Cardiac muscle cell (in vitro differentiated cells and primary cell): ENCODE measurements at regions not wholly inside any gene's neighbourhood (a gene's known extent, or its start where the extent isn't known, plus 50 kb on each side); places are given as distances from the start of the nearest gene placed in this dataset.

Experiments used
- DNase-seq, 2 donors: peaks; one replicate each; pipeline versions ENCODE4 v3.0.0 to v3.0.0-alpha.2; 2010 to 2017; ENCODE audit warnings: low read depth in 1 of 2, low spot score in 1 of 2
- H3K27ac ChIP-seq: fragments of 200-600 bp; sonication (generic); 2 replicates; pipeline ENCODE4 v1.5.1; 2016
- H3K27me3 ChIP-seq: fragments of 200-600 bp; sonication (generic); 2 replicates; pipeline ENCODE4 v1.6.0; 2016; ENCODE audit warnings: control low read depth
- H3K36me3 ChIP-seq: fragments of 200-600 bp; sonication (generic); 2 replicates; pipeline ENCODE4 v1.5.1; 2016; ENCODE audit warnings: control low read depth
- H3K4me1 ChIP-seq: fragments of 200-600 bp; sonication (generic); 2 replicates; pipeline ENCODE4 v1.8.1; 2017; ENCODE audit warnings: low read depth, mild to moderate bottlenecking, mixed run types
- H3K4me3 ChIP-seq: fragments of 200-600 bp; sonication (generic); 2 replicates; pipeline ENCODE4 v1.5.1; 2016; ENCODE audit warnings: mild to moderate bottlenecking
- H3K9me3 ChIP-seq: fragments of 200-600 bp; sonication (generic); 2 replicates; pipeline ENCODE4 v1.5.1; 2017; ENCODE audit warnings: low read depth, mild to moderate bottlenecking, control low read depth
- TF ChIP-seq, protein P1 (sequence below): IDR thresholded peaks from 2 replicates; pipeline ENCODE4 v1.5.1; 2012; ENCODE audit warnings: low read depth, mild to moderate bottlenecking, low read length

- Histone ChIP-seq H3K27ac (no peak overlapping the region), H3K36me3 (no peaks in the 10 kb centered on the region), H3K27me3 (no peaks in the 10 kb centered on the region), H3K9me3 (no peaks in the 10 kb centered on the region), H3K4me1 (no peaks in the 10 kb centered on the region), H3K4me3 (no peak overlapping the region)
- DNase-seq, result peak in 1 of 2 donors; percentile 16
- TF ChIP-seq, protein P1, sequence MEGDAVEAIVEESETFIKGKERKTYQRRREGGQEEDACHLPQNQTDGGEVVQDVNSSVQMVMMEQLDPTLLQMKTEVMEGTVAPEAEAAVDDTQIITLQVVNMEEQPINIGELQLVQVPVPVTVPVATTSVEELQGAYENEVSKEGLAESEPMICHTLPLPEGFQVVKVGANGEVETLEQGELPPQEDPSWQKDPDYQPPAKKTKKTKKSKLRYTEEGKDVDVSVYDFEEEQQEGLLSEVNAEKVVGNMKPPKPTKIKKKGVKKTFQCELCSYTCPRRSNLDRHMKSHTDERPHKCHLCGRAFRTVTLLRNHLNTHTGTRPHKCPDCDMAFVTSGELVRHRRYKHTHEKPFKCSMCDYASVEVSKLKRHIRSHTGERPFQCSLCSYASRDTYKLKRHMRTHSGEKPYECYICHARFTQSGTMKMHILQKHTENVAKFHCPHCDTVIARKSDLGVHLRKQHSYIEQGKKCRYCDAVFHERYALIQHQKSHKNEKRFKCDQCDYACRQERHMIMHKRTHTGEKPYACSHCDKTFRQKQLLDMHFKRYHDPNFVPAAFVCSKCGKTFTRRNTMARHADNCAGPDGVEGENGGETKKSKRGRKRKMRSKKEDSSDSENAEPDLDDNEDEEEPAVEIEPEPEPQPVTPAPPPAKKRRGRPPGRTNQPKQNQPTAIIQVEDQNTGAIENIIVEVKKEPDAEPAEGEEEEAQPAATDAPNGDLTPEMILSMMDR, result no peak
Measured at GRCh38 chr12:88876857-88877256, 296.6 kb upstream of the KITLG start.

GRCh38 chr12:88870000-88870737 is 289.9 kb upstream of the KITLG start:
- Histone ChIP-seq H3K27ac (no peak overlapping the region), H3K4me3 (no peak overlapping the region), H3K27me3 (no peaks in the 10 kb centered on the region), H3K9me3 (no peaks in the 10 kb centered on the region), H3K36me3 (no peaks in the 10 kb centered on the region), H3K4me1 (no peaks in the 10 kb centered on the region)
- peak in 1 of 2 donors; percentile 3 for DNase-seq
- TF ChIP-seq, protein P1, result no peak

GRCh38 chr12:88868050-88868449 is 287.8 kb upstream of the KITLG start:
- peak in 1 of 2 donors; percentile 7 for DNase-seq
- Histone ChIP-seq H3K9me3 (no peaks in the 10 kb centered on the region), H3K27me3 (no peaks in the 10 kb centered on the region), H3K36me3 (no peaks in the 10 kb centered on the region), H3K27ac (no peak overlapping the region), H3K4me3 (no peak overlapping the region), H3K4me1 (peaks cover 4% of the 10 kb centered on the region)
- TF ChIP-seq, protein P1, result no peak

DNA sequence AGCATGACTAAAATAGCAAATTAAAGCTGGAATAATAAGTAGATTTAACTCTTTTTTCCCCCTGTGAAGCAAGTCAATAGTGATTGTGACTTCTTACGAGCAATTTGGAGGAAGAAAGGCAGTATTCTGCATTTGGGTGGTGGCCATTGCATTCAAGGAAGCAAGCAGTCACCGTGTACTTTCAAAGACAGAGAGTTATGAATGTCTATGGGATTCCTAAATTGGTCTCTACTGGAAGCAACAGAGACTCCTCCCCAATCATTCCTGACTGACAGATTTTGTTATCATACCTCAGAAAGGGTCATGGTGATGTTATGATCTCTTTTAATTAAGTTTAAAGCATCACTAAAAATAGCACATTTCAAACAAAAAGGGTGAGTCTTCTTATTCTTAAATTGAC is 287.2 kb upstream of the KITLG start:
- Histone ChIP-seq H3K27ac (no peak overlapping the region), H3K4me1 (peaks cover 4% of the 10 kb centered on the region), H3K36me3 (no peaks in the 10 kb centered on the region), H3K4me3 (no peak overlapping the region), H3K9me3 (no peaks in the 10 kb centered on the region), H3K27me3 (no peaks in the 10 kb centered on the region)
- DNase-seq, result no peak
- TF ChIP-seq, protein P1, result no peak

DNA sequence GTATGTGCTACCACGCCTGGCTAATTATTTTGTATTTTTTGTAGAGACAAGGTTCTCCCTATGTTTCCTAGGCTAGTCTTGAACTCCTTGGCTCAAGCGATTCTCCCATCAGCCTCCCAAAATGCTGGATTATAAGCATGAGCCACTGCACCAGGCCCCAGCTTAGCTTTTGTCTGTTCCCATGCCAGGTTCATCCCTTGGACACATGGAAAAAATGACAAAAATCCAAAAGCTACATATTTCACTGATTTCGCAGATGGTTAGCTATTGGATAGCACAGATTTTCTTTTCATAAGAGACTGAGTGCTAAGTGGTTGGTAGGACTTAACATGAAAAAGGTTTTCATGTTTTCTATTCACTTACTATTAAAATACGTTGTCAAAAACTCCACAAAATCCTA is 286.6 kb upstream of the KITLG start:
- Histone ChIP-seq H3K4me1 (peaks cover 4% of the 10 kb centered on the region), H3K27me3 (no peaks in the 10 kb centered on the region), H3K27ac (no peak overlapping the region), H3K9me3 (no peaks in the 10 kb centered on the region), H3K36me3 (no peaks in the 10 kb centered on the region), H3K4me3 (no peak overlapping the region)
- no peak for DNase-seq
- TF ChIP-seq, protein P1, result no peak
